Right ventricle myocardium superior (tissue), 1 donor: ENCODE measurements at regions not wholly inside any gene's neighbourhood (a gene's known extent, or its start where the extent isn't known, plus 50 kb on each side); places are given as distances from the start of the nearest gene placed in this dataset.
"Not testable (repeated sequence)": the region's sequence is repeated elsewhere in the genome, so short reads cannot be mapped to it uniquely, and the experiment has no call there.

Experiments
- ATAC-seq: fragments of 200-7000 bp; cut with Tn5 transposase; one replicate; pipeline ENCODE4 v1.9.1; 2020; ENCODE audit warnings: mild to moderate bottlenecking; ENCODE audit not compliant: poor library complexity
- DNase-seq: peaks from one replicate; pipeline ENCODE4 v3.0.0-alpha.2; 2020
- intact Hi-C: fragments of 100-400 bp; cut with DNase I; formaldehyde crosslinking; loops from one replicate; pipeline ENCODE4 v1.11.2; 2022
- donor health status: DM: no; HTN: yes; CAD: no; lungs with severe emphysema.

GRCh38 chr4:100340512-100341485 is 150.5 kb upstream of the DDIT4L start:
- intact Hi-C loops: no loop called here
- no peak for DNase-seq
- no peak for ATAC-seq

GRCh38 chr4:100339870-100340269 is 149.6 kb upstream of the DDIT4L start:
- ATAC-seq: no peak
- no peak for DNase-seq
- intact Hi-C loops: no loop called here

GRCh38 chr4:100333491-100333890 is 143.2 kb upstream of the DDIT4L start:
- DNase-seq, ATAC-seq, intact Hi-C loops: not testable (repeated sequence)

GRCh38 chr4:100317032-100317864 is 127.0 kb upstream of the DDIT4L start:
- ATAC-seq: no peak
- intact Hi-C loops: no loop called here

GRCh38 chr4:100314057-100314456 is 123.8 kb upstream of the DDIT4L start:
- intact Hi-C loops: no loop called here
- DNase-seq (no peak), ATAC-seq (no peak)

More at GRCh38 chr4:100317032-100317864, 127.0 kb upstream of the DDIT4L start:
- no peak for DNase-seq

- DNase-seq (no peak), ATAC-seq (no peak)
- intact Hi-C loops: no loop called here
Observed at GRCh38 chr4:100312615-100313350, 122.5 kb upstream of the DDIT4L start.

GRCh38 chr4:100311181-100311580 is 120.9 kb upstream of the DDIT4L start:
- ATAC-seq: no peak
- intact Hi-C loops: no loop called here
- no peak for DNase-seq

GRCh38 chr4:100306018-100306417 is 115.8 kb upstream of the DDIT4L start:
- intact Hi-C loops: no loop called here
- DNase-seq (no peak), ATAC-seq (no peak)

GRCh38 chr4:100302061-100303026 is 112.1 kb upstream of the DDIT4L start:
- intact Hi-C loops: no loop called here
- DNase-seq: no peak
- no peak for ATAC-seq

- no peak for DNase-seq
Observed at GRCh38 chr4:100299046-100299840, 109.0 kb upstream of the DDIT4L start.

GRCh38 chr4:100295792-100296191 is 105.5 kb upstream of the DDIT4L start:
- intact Hi-C loops: no loop called here
- ATAC-seq: no peak

More at GRCh38 chr4:100299046-100299840, 109.0 kb upstream of the DDIT4L start:
- ATAC-seq: peak; percentile 92
- intact Hi-C loops: no loop called here

GRCh38 chr4:100294356-100294755 is 104.1 kb upstream of the DDIT4L start:
- ATAC-seq (no peak), DNase-seq (no peak)
- intact Hi-C loops: no loop called here

More at GRCh38 chr4:100295792-100296191, 105.5 kb upstream of the DDIT4L start:
- no peak for DNase-seq

GRCh38 chr4:100290585-100290984 is 100.3 kb upstream of the DDIT4L start:
- ATAC-seq (no peak), DNase-seq (no peak)
- intact Hi-C loops: no loop called here

GRCh38 chr4:100289946-100290345 is 99.7 kb upstream of the DDIT4L start:
- DNase-seq (no peak), ATAC-seq (no peak)
- intact Hi-C loops: no loop called here

- DNase-seq: no peak
- intact Hi-C loops: no loop called here
- ATAC-seq: no peak
Observed at GRCh38 chr4:100289530-100289888, 99.2 kb upstream of the DDIT4L start.

- intact Hi-C loops: no loop called here
- DNase-seq (no peak), ATAC-seq (no peak)
Observed at GRCh38 chr4:100288811-100289529, 98.7 kb upstream of the DDIT4L start.
